ENCODE measurements at regions not wholly inside any gene's neighbourhood (a gene's known extent, or its start where the extent isn't known, plus 50 kb on each side); places are given as distances from the start of the nearest gene placed in this dataset.
"Not testable (repeated sequence)": the region's sequence is repeated elsewhere in the genome, so short reads cannot be mapped to it uniquely, and the experiment has no call there.

- H3K4me3 ChIP-seq (ENCODE audit: low read depth, low read length), result no peak overlapping the region
- in situ Hi-C loops (cut with HindIII; ENCODE audit: low sequenced_read_pairs), result no loop called here
These were observed 418.4 kb upstream of the PMFBP1 start for GRCh38 chr16:72590151-72590937.

GRCh38 chr16:72588551-72588950 lies 416.6 kb upstream of the PMFBP1 start:
- in situ Hi-C loops (cut with HindIII; ENCODE audit: low sequenced_read_pairs), result no loop called here
- TF ChIP-seq CTCF (IDR thresholded peaks at IDR 0.05; ENCODE audit: low read depth, low read length), result no peak

More at GRCh38 chr16:72590151-72590937, 418.4 kb upstream of the PMFBP1 start:
- no peak for DNase-seq (ENCODE audit: low read depth, low spot score)
- TF ChIP-seq CTCF (IDR thresholded peaks at IDR 0.05; ENCODE audit: low read depth, low read length), result no peak

GRCh38 chr16:72578061-72578460 lies 406.1 kb upstream of the PMFBP1 start:
- in situ Hi-C loops (cut with HindIII; ENCODE audit: low sequenced_read_pairs); DNase-seq (ENCODE audit: low read depth, low spot score): not testable (repeated sequence)

More at GRCh38 chr16:72588551-72588950, 416.6 kb upstream of the PMFBP1 start:
- DNase-seq (ENCODE audit: low read depth, low spot score), result no peak
- H3K4me3 ChIP-seq (ENCODE audit: low read depth, low read length), result no peak overlapping the region

GRCh38 chr16:72576189-72576588 lies 404.2 kb upstream of the PMFBP1 start:
- in situ Hi-C loops (cut with HindIII; ENCODE audit: low sequenced_read_pairs), result no loop called here
- no peak for TF ChIP-seq CTCF (IDR thresholded peaks at IDR 0.05; ENCODE audit: low read depth, low read length)
- H3K4me3 ChIP-seq (ENCODE audit: low read depth, low read length), result no peak overlapping the region
- DNase-seq (ENCODE audit: low read depth, low spot score), result no peak

More at GRCh38 chr16:72578061-72578460, 406.1 kb upstream of the PMFBP1 start:
- not testable (repeated sequence) for H3K4me3 ChIP-seq (ENCODE audit: low read depth, low read length)

- TF ChIP-seq CTCF (IDR thresholded peaks at IDR 0.05; ENCODE audit: low read depth, low read length), result no peak
- no peak overlapping the region for H3K4me3 ChIP-seq (ENCODE audit: low read depth, low read length)
- DNase-seq (ENCODE audit: low read depth, low spot score), result no peak
- in situ Hi-C loops (cut with HindIII; ENCODE audit: low sequenced_read_pairs), result no loop called here
These were observed 397.7 kb upstream of the PMFBP1 start for GRCh38 chr16:72569677-72570076.

GRCh38 chr16:72568502-72568901 lies 396.5 kb upstream of the PMFBP1 start:
- no peak for DNase-seq (ENCODE audit: low read depth, low spot score)
- in situ Hi-C loops (cut with HindIII; ENCODE audit: low sequenced_read_pairs), result no loop called here

More at GRCh38 chr16:72568502-72568901, 396.5 kb upstream of the PMFBP1 start:
- no peak overlapping the region for H3K4me3 ChIP-seq (ENCODE audit: low read depth, low read length)
- TF ChIP-seq CTCF (IDR thresholded peaks at IDR 0.05; ENCODE audit: low read depth, low read length), result no peak

Data from astrocyte of the spinal cord (primary cell).